SK-N-SH (cell line): ENCODE measurements at regions not wholly inside any gene's neighbourhood (a gene's known extent, or its start where the extent isn't known, plus 50 kb on each side); places are given as distances from the start of the nearest gene placed in this dataset.

Source experiments
- CTCF ChIA-PET: fragments of 300-600, 350-600 bp; formaldehyde crosslinking; extraction: SDS; loops from one replicate; lab custom pipeline; 2021; lab: Yijun Ruan, JAX
- POLR2A ChIA-PET: fragments of 350-600 bp; sonication (Branson Sonifier 250); formaldehyde crosslinking; extraction: SDS; loops from one replicate; lab custom pipeline; 2020; ENCODE audit warnings: antibody characterized with exemption, inconsistent platforms; lab: Yijun Ruan, JAX
- DNase-seq: peaks from one replicate; pipeline ENCODE4 v3.0.0; 2012
- H2AFZ ChIP-seq: fragments of 200-600 bp; sonication (generic); 2 replicates; pipeline ENCODE4 v1.8.1; 2016; ENCODE audit warnings: antibody characterized with exemption, mild to moderate bottlenecking, low read depth
- H3F3A ChIP-seq: fragments of 200-600 bp; sonication (generic); replicated peaks from 2 replicates; pipeline ENCODE3; 2016; ENCODE audit warnings: antibody characterized with exemption, mild to moderate bottlenecking; ENCODE audit not compliant: insufficient read depth
- H3K27ac ChIP-seq, 2 experiments: fragments of 200-500 bp in 1 of 2; fragments of 200-600 bp in 1 of 2; sonication (Bioruptor generic) in 1 of 2; sonication (generic), shearing (Covaris generic) in 1 of 2; 2 replicates each; pipeline versions ENCODE4 v1.5.1 to v1.6.1; 2014 to 2016; ENCODE audit warnings: low read depth in 2 of 2, inconsistent platforms in 1 of 2, low read length in 1 of 2, mild to moderate bottlenecking in 1 of 2, mixed read lengths in 1 of 2
- H3K27me3 ChIP-seq: fragments of 200-600 bp; sonication (generic), shearing (Covaris generic); 2 replicates; pipeline ENCODE4 v1.6.1; 2016; ENCODE audit warnings: mixed run types; ENCODE audit not compliant: insufficient read depth
- H3K36me3 ChIP-seq, 2 experiments: fragments of 200-500 bp in 1 of 2; fragments of 200-600 bp in 1 of 2; sonication (Bioruptor generic) in 1 of 2; sonication (generic) in 1 of 2; replicated peaks in 1 of 2; 2 replicates each; pipeline versions ENCODE3 to v1.5.1; 2014 to 2016; ENCODE audit warnings: low read length in 1 of 2, mild to moderate bottlenecking in 1 of 2; ENCODE audit not compliant: insufficient read depth in 2 of 2, control insufficient read depth in 1 of 2
- H3K4me1 ChIP-seq, 2 experiments: fragments of 200-500 bp in 1 of 2; fragments of 200-600 bp in 1 of 2; sonication (Bioruptor generic) in 1 of 2; sonication (generic), shearing (Covaris generic) in 1 of 2; 2 replicates each; pipeline versions ENCODE4 v1.5.1 to v1.6.1; 2014 to 2016; ENCODE audit warnings: low read depth in 1 of 2, low read length in 1 of 2, mixed run types in 1 of 2; ENCODE audit not compliant: insufficient read depth in 2 of 2, control insufficient read depth in 1 of 2
- H3K4me2 ChIP-seq: fragments of 200-600 bp; sonication (generic), shearing (Covaris generic); 2 replicates; pipeline ENCODE4 v1.6.1; 2017; ENCODE audit warnings: mixed run types
- H3K4me3 ChIP-seq, 2 experiments: fragments of 200-500 bp in 1 of 2; fragments of 200-600 bp in 1 of 2; sonication (Bioruptor generic) in 1 of 2; sonication (generic), shearing (Covaris generic) in 1 of 2; 2 replicates each; pipeline versions ENCODE4 v1.5.1 to v1.8.1; 2014 to 2016; ENCODE audit warnings: low read depth in 2 of 2, inconsistent platforms in 1 of 2, low read length in 1 of 2, mild to moderate bottlenecking in 1 of 2, mixed read lengths in 1 of 2, moderate library complexity in 1 of 2
- H3K79me2 ChIP-seq: fragments of 200-600 bp; sonication (generic); 2 replicates; pipeline ENCODE4 v1.8.1; 2017; ENCODE audit warnings: mild to moderate bottlenecking; ENCODE audit not compliant: insufficient read depth
- H3K9ac ChIP-seq: fragments of 200-600 bp; sonication (generic); 2 replicates; pipeline ENCODE4 v1.6.1; 2017; ENCODE audit warnings: mixed run types
- H3K9me2 ChIP-seq: fragments of 200-600 bp; sonication (generic); 2 replicates; pipeline ENCODE4 v1.6.1; 2017; ENCODE audit warnings: mixed run types
- H3K9me3 ChIP-seq: fragments of 200-600 bp; sonication (generic); 2 replicates; pipeline ENCODE4 v1.6.1; 2017; ENCODE audit warnings: mixed run types, mild to moderate bottlenecking, moderate library complexity
- H4K20me1 ChIP-seq: fragments of 200-600 bp; sonication (generic); 2 replicates; pipeline ENCODE4 v1.6.1; 2017; ENCODE audit warnings: mild to moderate bottlenecking, mixed run types; ENCODE audit not compliant: insufficient read depth
- CHD2 ChIP-seq: fragments of 150-350 bp; IDR thresholded peaks from 2 replicates; pipeline ENCODE4 v1.6.1; 2018; ENCODE audit warnings: low read length; ENCODE audit not compliant: partially characterized antibody
- ELF1 ChIP-seq: IDR thresholded peaks from 2 replicates; pipeline ENCODE4 v1.4.0; 2012
- FOXM1 ChIP-seq: IDR thresholded peaks from 2 replicates; pipeline ENCODE4 v1.4.0; 2012; ENCODE audit warnings: low read depth, mild to moderate bottlenecking
- IRF3 ChIP-seq: fragments of 150-350 bp; IDR thresholded peaks from 2 replicates; pipeline ENCODE4 v1.6.1; 2016; ENCODE audit warnings: mild to moderate bottlenecking, low read depth, low read length
- MXI1 ChIP-seq: IDR thresholded peaks from 2 replicates; pipeline ENCODE4 v1.6.1; 2012; ENCODE audit warnings: mild to moderate bottlenecking, low read depth, low read length, improper control_type of control experiment
- PBX3 ChIP-seq: IDR thresholded peaks from 2 replicates; pipeline ENCODE4; 2012
- POLR2AphosphoS5 ChIP-seq: IDR thresholded peaks from 2 replicates; pipeline ENCODE4 v1.6.1; 2012; ENCODE audit warnings: low read depth, low read length
- RCOR1 ChIP-seq: fragments of 150-350 bp; IDR thresholded peaks from 2 replicates; pipeline ENCODE4 v1.6.1; 2017; ENCODE audit warnings: antibody characterized with exemption, low read length
- RXRA ChIP-seq: IDR thresholded peaks from 2 replicates; pipeline ENCODE4 v1.4.0; 2012; ENCODE audit warnings: low read depth, mild to moderate bottlenecking, borderline replicate concordance
- TAF1 ChIP-seq: IDR thresholded peaks from 2 replicates; pipeline ENCODE4 v1.6.1; 2012; ENCODE audit warnings: low read depth, mild to moderate bottlenecking, low read length, moderate library complexity, borderline replicate concordance
- TCF12 ChIP-seq: IDR thresholded peaks from 2 replicates; pipeline ENCODE4 v1.4.0; 2012
- TEAD4 ChIP-seq: IDR thresholded peaks from 2 replicates; pipeline ENCODE4 v1.4.0; 2012; ENCODE audit warnings: mild to moderate bottlenecking, borderline replicate concordance; ENCODE audit not compliant: insufficient read depth
- USF2 ChIP-seq: fragments of 150-350 bp; IDR thresholded peaks from 2 replicates; pipeline ENCODE4 v1.6.1; 2017; ENCODE audit warnings: antibody characterized with exemption, low read length, low read depth, borderline replicate concordance
- WGBS: methylation state at CpG from one replicate; pipeline ENCODE4 v1.1.6; 2017; ENCODE audit warnings: low lambda C conversion rate; 5-methylcytosine and 5-hydroxymethylcytosine counted together

- H3K27ac ChIP-seq, result no peak overlapping the region
- CTCF ChIA-PET, result no interaction called here
- no peak for DNase-seq
- peaks cover 0 to 10% of the 10 kb centered on the region in 2 experiments; a peak in 1 of 4 replicates for H3K4me1 ChIP-seq
- no peaks in the 10 kb centered on the region for H3K36me3 ChIP-seq
- WGBS, result 89% methylated on average over 4 of the region's 4 CpGs
- TF ChIP-seq POLR2AphosphoS5 (no peak), PBX3 (no peak), FOXM1 (no peak), CHD2 (no peak)
- TF ChIP-seq, all 33 proteins: peak for 0
- no peaks in the 10 kb centered on the region for H3K79me2 ChIP-seq
- no peak overlapping the region for H3K9ac ChIP-seq
- H4K20me1 ChIP-seq, result no peaks in the 10 kb centered on the region
- POLR2A ChIA-PET, result no interaction called here
- no peak overlapping the region for H3K4me3 ChIP-seq
- no peaks in the 10 kb centered on the region for H3K9me3 ChIP-seq
- no peak overlapping the region for H3K4me2 ChIP-seq
- no peaks in the 10 kb centered on the region for H3K9me2 ChIP-seq
- H3F3A ChIP-seq, result no peaks in the 10 kb centered on the region
- H3K27me3 ChIP-seq, result no peaks in the 10 kb centered on the region
- H2AFZ ChIP-seq, result no peak overlapping the region
These were observed 79.8 kb upstream of the TENT5A start for GRCh38 chr6:81832304-81832703.

GRCh38 chr6:81831274-81831673 is 78.8 kb upstream of the TENT5A start:
- DNase-seq, result no peak
- no peaks in the 10 kb centered on the region for H3K9me2 ChIP-seq
- peaks cover 6% of the 10 kb centered on the region; the same call in 1 of the 2 replicates for H3K9me3 ChIP-seq
- ChIA-PET CTCF (interaction anchor here (0.9 to 1.1 kb wide), 2 partner anchors 28 to 78 kb away, joined by 3 read pairs; no protein-coding TSS in a partner anchor), POLR2A (no interaction called here)
- H4K20me1 ChIP-seq, result no peaks in the 10 kb centered on the region
- no peaks in the 10 kb centered on the region for H3F3A ChIP-seq
- H3K27ac ChIP-seq, result no peak overlapping the region
- H3K9ac ChIP-seq, result no peak overlapping the region
- H3K4me3 ChIP-seq, result no peak overlapping the region
- H3K36me3 ChIP-seq, result no peaks in the 10 kb centered on the region
- H3K79me2 ChIP-seq, result no peaks in the 10 kb centered on the region
- H3K4me1 ChIP-seq, result peaks cover 0 to 10% of the 10 kb centered on the region in 2 experiments; a peak in 1 of 4 replicates
- H3K27me3 ChIP-seq, result no peaks in the 10 kb centered on the region
- WGBS, result 68% methylated on average over 5 of the region's 5 CpGs
- H3K4me2 ChIP-seq, result no peak overlapping the region
- no peak for TF ChIP-seq TAF1
- no peak for TF ChIP-seq MXI1
- no peak for TF ChIP-seq RXRA
- TF ChIP-seq POLR2AphosphoS5, result no peak
- TF ChIP-seq ELF1, result no peak
- TF ChIP-seq USF2, result no peak
- TF ChIP-seq RCOR1, result no peak
- H2AFZ ChIP-seq, result no peak overlapping the region

- H2AFZ ChIP-seq, result no peak overlapping the region
- no peak overlapping the region for H3K4me2 ChIP-seq
- ChIA-PET POLR2A (no interaction called here), CTCF (no interaction called here)
- 17% methylated on average over 1 of the region's 1 CpG for WGBS
- no peak overlapping the region for H3K27ac ChIP-seq
- H3K27me3 ChIP-seq, result no peaks in the 10 kb centered on the region
- H3K4me3 ChIP-seq, result no peak overlapping the region
- no peaks in the 10 kb centered on the region for H3K79me2 ChIP-seq
- no peaks in the 10 kb centered on the region for H4K20me1 ChIP-seq
- H3K9me3 ChIP-seq, result peaks cover 12% of the 10 kb centered on the region; the same call in 1 of the 2 replicates
- no peaks in the 10 kb centered on the region for H3K36me3 ChIP-seq
- H3K9ac ChIP-seq, result no peak overlapping the region
- 0 out of 2 replicates have a peak, but pooled peaks cover 3% of the 10 kb centered on the region for H3K9me2 ChIP-seq
- no peak for TF ChIP-seq IRF3
- no peak for TF ChIP-seq TCF12
- TF ChIP-seq TEAD4, result no peak
- TF ChIP-seq, all 33 proteins: peak for 0
- H3F3A ChIP-seq, result no peaks in the 10 kb centered on the region
- no peaks in the 10 kb centered on the region for H3K4me1 ChIP-seq
- no peak for DNase-seq
These were observed 74.3 kb upstream of the TENT5A start for GRCh38 chr6:81826784-81827183.
